ENCODE measurements at regions not wholly inside any gene's neighbourhood (a gene's known extent, or its start where the extent isn't known, plus 50 kb on each side); places are given as distances from the start of the nearest gene placed in this dataset.
"Not testable (repeated sequence)": the region's sequence is repeated elsewhere in the genome, so short reads cannot be mapped to it uniquely, and the experiment has no call there.

GRCh38 chr4:153929675-153930074, 140.8 kb upstream of the SFRP2 start:
- no peak for DNase-seq

- no peak for DNase-seq
Measured at GRCh38 chr4:153927451-153927850, 138.6 kb upstream of the SFRP2 start.

GRCh38 chr4:153922148-153922547, 133.3 kb upstream of the SFRP2 start:
- DNase-seq, result no peak

- no peak for DNase-seq
Measured at GRCh38 chr4:153919667-153920066, 130.8 kb upstream of the SFRP2 start.

- DNase-seq, result peak; percentile 54
Measured at GRCh38 chr4:153916273-153916755, 127.4 kb upstream of the SFRP2 start.

- no peak for DNase-seq
Measured at GRCh38 chr4:153912301-153912700, 123.4 kb upstream of the SFRP2 start.

- DNase-seq, result no peak
Measured at GRCh38 chr4:153909672-153910071, 120.8 kb upstream of the SFRP2 start.

- no peak for DNase-seq
Measured at GRCh38 chr4:153906231-153906630, 117.3 kb upstream of the SFRP2 start.

- DNase-seq, result no peak
Measured at GRCh38 chr4:153905231-153905630, 116.3 kb upstream of the SFRP2 start.

GRCh38 chr4:153904011-153904410, 115.1 kb upstream of the SFRP2 start:
- no peak for DNase-seq

- peak; percentile 8 for DNase-seq
Measured at GRCh38 chr4:153901220-153901619, 112.3 kb upstream of the SFRP2 start.

- no peak for DNase-seq
Measured at GRCh38 chr4:153900426-153900825, 111.5 kb upstream of the SFRP2 start.

GRCh38 chr4:153890761-153891160, 101.9 kb upstream of the SFRP2 start:
- no peak for DNase-seq

GRCh38 chr4:153887217-153887616, 98.3 kb upstream of the SFRP2 start:
- no peak for DNase-seq

GRCh38 chr4:153884325-153884724, 95.4 kb upstream of the SFRP2 start:
- no peak for DNase-seq

GRCh38 chr4:153880983-153881382, 92.1 kb upstream of the SFRP2 start:
- DNase-seq, result no peak

- DNase-seq, result no peak
Measured at GRCh38 chr4:153877898-153878297, 89.0 kb upstream of the SFRP2 start.

GRCh38 chr4:153873741-153874140, 84.9 kb upstream of the SFRP2 start:
- DNase-seq, result no peak

- DNase-seq, result not testable (repeated sequence)
Measured at GRCh38 chr4:153866766-153867165, 77.9 kb upstream of the SFRP2 start.

- no peak for DNase-seq
Measured at GRCh38 chr4:153852501-153852900, 63.6 kb upstream of the SFRP2 start.

GRCh38 chr4:153850533-153851280, 61.8 kb upstream of the SFRP2 start:
- DNase-seq, result no peak

- no peak for DNase-seq
Measured at GRCh38 chr4:153844144-153844543, 55.3 kb upstream of the SFRP2 start.
